ENCODE measurements at regions not wholly inside any gene's neighbourhood (a gene's known extent, or its start where the extent isn't known, plus 50 kb on each side); places are given as distances from the start of the nearest gene placed in this dataset.
"Not testable (repeated sequence)": the region's sequence is repeated elsewhere in the genome, so short reads cannot be mapped to it uniquely, and the experiment has no call there.

DNA sequence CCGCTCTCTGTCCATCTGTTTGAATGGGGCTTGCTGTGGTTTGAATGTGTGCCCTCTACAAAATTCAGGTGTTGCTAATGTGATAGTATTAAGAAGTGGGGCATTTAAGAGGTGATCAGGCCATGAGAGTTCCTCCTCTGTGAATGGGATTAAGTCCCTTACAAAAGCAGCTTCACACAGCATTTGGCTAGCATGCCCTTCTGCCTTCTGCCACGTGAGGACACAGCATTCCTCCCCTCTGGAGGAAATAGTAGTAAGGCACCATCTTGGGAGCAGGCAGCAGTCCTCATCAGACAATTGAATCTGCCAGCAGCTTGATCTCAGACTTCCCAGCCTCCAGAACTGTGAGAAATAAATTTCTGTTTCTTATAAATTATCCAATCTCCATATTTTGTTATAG, 540.2 kb downstream of the CSNK1G3 start:
- DNase-seq (ENCODE audit: low read depth in 2 of 2, low spot score in 1 of 2), result no peak

DNA sequence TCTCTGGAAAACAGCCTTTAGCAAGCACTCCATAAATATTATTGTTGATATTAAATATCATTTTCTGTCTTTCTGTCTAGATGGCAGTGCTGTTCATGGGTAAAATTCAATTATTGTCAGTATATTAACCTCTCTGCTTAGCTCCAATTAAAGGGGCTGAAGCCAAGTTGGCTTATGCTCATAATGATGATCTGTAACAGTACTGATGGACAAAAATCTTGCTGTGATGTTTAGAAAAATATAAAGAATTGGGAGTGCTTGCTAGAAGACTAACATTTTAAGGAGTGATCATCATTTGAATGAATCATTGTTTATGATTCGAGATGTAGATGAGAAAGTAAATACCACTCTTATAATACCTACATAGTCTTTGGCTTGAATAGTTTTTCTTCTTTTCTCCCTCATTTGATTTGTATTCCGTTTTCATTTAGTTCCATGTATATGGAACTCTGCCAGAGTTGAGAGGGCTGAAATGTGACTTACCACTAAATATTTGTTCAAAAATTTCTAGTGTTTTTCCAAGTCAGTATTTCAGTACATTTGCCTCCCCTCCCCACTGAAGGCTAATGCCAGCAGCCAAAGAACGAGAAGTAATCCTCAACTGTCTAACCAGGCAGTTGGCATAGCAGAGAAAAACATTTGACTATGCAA, 538.3 kb downstream of the CSNK1G3 start:
- DNase-seq (ENCODE audit: low read depth in 2 of 2, low spot score in 1 of 2), result no peak

DNA sequence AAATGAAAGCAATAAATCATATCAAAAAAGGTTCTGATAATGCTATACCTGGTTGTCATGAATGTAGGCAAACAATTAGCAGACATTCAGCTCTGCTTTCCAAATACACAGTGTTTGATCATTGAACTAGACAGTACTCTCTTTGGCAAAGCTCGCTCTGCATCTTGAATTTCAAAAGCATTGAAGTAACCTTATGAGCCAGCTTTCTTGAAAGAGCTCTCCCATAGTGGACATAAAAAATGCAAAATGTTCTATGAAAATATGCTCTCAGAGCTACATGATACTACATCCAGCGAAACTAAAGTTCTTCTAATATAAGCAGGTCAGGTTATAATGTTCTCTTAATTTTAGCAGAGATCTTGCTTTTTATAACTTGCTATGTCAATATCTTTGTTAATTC, 533.4 kb downstream of the CSNK1G3 start:
- no peak for DNase-seq (ENCODE audit: low read depth in 2 of 2, low spot score in 1 of 2)

DNA sequence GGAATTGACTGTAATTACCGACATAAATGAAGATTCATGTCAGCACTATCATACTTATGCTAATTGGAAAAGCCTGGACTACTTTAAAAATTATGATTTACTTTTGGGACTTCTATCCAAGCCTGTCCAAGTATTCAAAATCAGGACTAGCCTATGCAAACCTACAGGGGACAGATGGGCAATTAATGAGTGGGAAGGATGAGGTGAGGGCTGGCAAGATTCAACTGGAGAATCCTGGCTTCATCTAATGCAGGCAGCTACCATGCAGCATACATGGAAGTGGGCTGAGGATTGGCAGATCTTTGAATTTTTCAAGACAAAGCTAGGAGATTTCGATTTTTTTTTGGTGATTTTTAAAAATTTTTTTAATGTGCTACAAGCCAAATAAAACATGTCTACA, 532.6 kb downstream of the CSNK1G3 start:
- DNase-seq (ENCODE audit: low read depth in 2 of 2, low spot score in 1 of 2), result no peak

DNA sequence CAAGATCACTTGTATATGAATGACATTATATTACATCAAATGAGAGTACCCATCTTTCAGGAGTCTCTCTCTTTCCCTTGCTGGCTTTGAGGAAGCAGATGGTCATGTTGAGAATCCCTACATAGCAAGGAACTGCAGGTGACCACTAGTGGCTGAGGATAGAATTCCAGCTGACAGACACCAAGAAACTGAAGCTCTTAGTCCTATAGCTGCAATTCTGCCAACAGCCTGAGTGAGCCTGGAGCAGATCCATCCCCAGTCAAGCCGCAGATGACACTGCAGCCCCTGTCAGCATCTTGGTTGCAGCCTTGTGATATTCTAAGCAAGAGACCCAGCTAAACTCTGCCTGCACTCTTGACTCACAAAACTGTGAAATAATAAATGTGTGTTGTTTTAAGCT, 531.5 kb downstream of the CSNK1G3 start:
- no peak for DNase-seq (ENCODE audit: low read depth in 2 of 2, low spot score in 1 of 2)

DNA sequence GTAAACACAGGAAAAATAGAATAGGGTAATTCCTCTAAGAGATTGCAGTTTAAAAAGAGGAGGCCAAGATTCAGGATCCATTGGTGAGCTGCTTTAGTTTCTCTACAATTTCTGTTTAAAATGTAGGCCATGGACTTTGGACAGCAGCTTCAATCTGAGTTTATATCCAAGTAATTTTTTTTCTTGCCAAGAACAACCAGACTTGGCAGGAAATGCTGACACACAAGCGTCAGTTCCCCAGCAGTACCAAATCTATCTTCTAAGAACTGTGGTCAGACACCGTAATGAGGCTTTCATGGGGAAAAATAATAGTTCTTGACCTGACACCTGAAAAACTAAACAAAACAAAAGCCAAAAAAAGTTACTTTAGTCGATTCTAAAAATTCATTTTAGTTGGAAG, 528.8 kb downstream of the CSNK1G3 start:
- no peak for DNase-seq (ENCODE audit: low read depth in 2 of 2, low spot score in 1 of 2)

DNA sequence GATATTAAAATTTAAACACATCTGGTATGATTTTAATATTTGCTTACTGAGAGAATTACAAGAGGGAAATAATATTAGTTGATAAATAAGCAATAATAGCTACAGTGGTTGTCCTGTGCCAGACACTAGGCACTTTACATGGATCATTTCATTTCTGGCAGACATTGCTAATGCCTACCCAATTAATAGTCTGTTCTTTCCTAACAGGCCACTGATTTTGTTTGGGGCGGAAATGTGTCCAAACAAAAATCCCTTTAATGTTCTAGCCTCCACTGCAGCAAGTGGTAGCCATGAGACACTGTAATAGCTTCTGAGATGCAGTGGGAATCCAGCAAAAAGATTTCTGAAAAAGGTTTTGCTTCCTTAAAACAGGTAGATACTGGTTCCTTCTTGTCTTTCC, 527.4 kb downstream of the CSNK1G3 start:
- DNase-seq (ENCODE audit: low read depth in 2 of 2, low spot score in 1 of 2), result no peak

DNA sequence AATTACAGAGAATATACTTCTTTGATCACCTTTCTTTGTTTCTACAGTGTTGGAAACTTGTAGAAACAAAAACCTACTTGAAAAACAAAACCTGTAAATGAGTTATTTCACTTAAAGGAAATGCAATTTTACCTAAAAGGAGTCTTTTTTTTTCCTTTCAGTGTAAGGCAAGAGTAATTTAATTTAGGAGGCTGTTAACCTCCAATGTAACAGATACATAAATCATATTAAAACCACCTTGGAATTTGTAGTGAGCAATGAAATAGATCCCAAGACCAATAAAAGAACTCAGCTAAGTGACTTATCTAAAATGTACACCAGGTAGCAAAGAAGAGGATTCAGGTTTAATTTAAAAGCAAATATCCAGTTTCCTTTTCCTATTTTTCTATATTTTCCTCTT, 524.8 kb downstream of the CSNK1G3 start:
- no peak for DNase-seq (ENCODE audit: low read depth in 2 of 2, low spot score in 1 of 2)

DNA sequence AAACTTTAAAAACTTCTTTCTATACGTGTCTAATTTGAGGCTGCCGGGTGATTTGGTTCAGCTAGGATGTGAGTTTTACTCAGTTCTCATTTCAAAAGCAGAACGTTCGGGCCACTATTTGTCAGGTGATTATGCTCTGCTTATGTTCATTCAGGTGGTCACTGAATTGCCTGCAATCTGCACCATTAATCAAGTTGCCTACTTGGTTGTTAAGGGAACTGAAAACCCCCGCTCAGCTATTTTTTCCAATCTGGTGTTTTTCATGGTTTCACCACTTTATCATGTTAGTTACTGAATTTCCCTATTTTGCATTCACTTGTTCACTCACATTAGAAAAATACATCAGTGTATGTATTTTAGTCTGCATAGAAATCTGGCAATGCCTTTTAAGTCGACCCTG, 523.0 kb downstream of the CSNK1G3 start:
- no peak for DNase-seq (ENCODE audit: low read depth in 2 of 2, low spot score in 1 of 2)

DNA sequence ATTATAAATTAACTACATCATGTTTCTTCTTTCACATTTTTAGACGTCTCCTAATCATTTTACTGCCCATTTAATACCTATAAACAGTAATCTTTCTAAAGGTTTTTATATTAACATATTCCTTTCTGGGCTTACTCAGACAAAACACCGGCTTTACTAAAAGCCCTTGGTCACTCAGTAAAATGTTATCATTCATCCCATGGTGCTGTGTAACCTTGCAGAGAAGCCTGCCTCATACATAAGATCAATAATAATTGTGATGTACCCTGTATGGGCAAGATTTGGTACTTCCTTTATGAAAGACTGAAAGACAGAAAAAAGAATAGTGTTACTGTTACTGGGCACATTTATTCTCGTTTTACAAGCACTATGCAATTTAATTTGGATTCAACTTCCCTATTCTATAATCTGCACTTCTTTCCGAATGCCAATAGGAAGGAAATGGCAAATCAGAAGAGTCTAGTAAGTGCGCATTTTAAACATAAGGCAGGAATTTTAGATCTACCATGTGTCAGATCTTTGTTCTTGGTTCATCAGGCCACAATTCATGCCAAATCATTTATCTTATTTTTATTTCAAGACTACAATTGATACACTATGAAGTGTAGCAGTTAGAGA, 522.2 kb downstream of the CSNK1G3 start:
- DNase-seq (ENCODE audit: low read depth in 2 of 2, low spot score in 1 of 2), result no peak

DNA sequence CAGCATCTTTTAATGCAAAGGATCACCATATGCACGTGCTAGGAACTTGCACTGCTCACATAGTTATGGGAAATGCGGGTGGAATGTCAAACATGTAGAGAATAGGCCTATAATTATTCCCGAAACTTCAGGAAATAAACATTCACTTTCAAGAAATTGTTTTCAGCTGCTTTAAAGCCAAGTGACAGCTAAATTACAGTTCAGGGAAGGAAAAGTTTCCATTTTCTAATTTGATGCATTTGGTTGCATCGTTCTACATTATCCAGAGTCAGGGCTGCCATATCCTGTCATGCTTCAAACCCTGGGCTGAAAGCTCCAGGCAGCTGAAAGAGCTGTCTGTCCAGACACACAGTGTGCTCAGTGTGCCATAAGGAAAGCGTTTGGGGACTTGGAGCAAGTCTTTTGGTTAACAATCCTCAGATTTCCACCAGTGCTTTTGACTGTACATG, 518.1 kb downstream of the CSNK1G3 start:
- DNase-seq (ENCODE audit: low read depth in 2 of 2, low spot score in 1 of 2), result no peak

DNA sequence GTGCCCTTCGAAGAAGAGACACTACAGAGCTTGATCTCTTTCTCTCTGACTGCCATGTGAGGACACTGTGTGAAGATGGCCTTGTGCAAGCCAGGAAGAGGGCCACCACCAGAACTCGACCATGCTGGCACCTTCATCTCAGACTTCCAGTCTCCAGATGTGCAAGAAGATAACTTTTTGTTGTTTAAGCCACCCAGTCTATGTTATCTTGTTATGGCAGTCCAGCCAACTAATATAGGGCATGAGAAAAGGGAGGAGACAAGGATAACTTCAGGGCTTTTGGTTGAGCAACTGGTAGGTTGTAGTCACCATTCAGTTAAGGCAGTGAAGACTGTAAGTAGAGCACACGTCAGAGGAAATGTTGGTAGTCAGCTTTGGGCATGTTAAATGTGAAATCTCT, 515.5 kb downstream of the CSNK1G3 start:
- DNase-seq (ENCODE audit: low read depth in 2 of 2, low spot score in 1 of 2), result no peak

DNA sequence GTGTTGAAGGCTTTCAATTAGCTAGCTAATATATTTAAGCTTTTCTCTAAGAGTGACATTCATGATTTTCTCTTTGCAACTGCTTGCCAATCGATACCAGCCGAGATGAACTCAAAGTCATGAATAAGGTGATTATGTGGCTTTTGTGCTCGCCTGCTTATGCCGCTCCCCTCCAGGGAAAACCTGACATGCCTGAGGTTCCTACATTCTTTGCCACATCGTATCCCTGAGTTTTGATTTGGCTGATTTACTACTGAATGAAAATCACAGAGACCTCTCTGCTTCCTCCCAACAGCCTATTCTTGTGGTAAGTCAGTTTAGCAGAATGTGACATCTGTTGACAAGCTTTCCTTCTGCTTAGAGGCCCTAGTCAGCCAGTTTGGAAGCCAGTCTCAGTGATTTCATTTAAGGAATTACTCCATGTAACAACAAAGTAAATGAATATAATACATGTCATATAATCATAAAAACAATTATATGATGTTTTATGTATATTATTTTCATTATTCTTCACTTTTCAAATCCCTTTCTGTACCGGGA, 513.4 kb downstream of the CSNK1G3 start:
- no peak for DNase-seq (ENCODE audit: low read depth in 2 of 2, low spot score in 1 of 2)

DNA sequence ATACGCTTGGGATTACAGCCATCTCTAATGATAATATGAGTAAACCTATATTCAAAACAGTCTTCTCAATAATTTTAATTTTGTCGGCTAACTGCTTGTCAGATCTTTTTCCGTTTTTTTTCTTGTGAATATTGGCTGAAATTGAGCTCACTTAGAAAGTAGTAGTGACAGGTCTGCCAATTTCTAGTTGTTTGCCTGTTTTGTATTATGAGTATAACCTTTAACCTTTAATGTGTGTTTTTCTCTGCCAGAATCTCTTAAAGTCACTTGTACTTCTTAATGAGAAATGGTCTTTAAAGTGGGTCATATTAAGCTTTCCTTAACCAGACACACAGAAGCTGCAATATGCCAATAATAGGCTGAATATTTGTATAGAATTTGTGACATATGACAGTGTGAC, 511.0 kb downstream of the CSNK1G3 start:
- no peak for DNase-seq (ENCODE audit: low read depth in 2 of 2, low spot score in 1 of 2)

DNA sequence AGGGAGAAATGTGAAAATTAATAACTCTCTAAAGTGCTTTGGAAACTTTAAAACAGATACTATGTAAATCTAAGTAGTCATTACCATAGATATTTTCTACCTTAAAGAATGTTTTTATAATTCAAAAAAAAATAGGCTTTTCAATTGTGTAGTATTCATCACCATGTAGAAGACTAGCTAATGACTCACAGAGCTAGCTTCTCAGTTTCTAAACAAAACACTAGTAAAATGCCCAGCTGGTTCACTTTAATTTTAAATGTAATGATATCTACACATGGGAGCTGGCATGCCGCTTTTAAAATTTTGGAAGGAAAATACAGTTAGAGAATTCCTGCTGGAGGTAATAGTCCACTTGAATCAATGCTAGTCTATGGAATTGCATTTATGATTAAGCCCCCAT, 509.8 kb downstream of the CSNK1G3 start:
- no peak for DNase-seq (ENCODE audit: low read depth in 2 of 2, low spot score in 1 of 2)

DNA sequence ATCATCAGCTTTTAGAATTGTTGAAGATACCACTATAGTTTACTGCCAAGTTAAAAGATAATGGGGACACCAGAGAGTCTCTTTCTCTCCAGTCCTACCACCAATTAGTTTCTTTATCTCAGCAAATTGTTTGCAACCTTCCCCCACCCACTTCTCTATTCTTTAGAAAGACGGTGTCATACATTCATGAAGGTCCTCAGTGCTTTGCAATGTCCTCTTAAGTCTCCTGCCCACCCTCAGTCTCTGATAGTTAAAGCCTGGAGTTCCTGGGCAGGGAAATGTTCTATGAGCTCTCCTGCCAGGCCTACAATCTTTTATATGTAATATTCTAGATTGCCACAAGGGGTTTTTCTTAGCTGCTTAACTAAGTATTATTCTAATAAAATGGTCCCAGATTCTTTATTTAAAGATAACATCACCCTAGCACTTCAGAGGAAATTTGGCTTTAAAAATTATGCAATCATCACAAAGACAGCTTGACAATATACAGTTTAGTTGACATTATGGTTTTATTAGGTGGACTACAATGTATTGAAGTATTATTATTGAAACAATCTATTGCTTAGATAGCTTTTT, 509.2 kb downstream of the CSNK1G3 start:
- DNase-seq (ENCODE audit: low read depth in 2 of 2, low spot score in 1 of 2), result no peak

DNA sequence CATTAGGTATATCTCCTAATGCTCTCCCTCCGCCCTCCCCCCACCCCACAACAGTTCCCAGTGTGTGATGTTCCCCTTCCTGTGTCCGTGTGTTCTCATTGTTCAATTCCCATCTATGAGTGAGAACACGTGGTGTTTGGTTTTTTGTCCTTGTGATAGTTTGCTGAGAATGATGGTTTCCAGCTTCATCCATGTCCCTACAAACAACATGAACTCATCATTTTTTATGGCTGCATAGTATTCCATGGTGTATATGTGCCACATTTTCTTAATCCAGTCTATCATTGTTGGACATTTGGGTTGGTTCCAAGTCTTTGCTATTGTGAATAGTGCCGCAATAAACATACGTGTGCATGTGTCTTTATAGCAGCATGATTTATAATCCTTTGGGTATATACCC, 505.3 kb downstream of the CSNK1G3 start:
- not testable (repeated sequence) for DNase-seq (ENCODE audit: low read depth in 2 of 2, low spot score in 1 of 2)

DNA sequence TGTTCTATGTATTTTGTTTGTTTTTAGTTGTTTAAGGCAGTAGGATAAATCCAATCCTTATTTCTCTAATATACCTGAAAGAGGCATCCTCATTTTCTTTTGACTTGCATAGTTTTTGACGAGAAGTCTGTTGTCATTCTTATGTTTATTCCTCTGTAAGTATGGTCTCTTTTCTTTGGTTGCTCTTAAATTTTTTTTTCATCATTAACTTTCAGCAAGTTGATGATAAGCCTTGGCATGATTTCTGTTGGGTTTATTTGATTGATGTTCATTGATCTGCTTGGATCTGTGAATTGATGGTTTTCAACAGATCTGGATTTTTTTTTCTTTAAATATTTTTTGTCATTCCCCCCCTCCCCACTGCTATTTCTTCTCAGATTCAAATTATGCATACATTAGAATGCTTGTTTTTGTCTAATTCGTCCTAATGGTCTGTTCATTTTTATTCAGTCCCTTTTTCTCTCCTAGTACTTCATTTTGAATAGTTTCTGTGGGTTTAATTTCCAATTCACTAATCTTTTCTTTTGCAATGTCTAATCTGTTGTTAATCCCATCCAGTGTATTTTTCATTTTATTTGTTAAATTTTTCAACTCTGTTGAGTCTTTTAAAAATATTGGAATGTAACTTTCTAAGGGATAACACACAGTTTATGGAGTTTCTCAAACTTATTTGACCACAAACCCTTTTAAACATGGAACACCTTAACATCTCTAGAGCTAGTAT, 495.9 kb downstream of the CSNK1G3 start:
- no peak for DNase-seq (ENCODE audit: low read depth in 2 of 2, low spot score in 1 of 2)

DNA sequence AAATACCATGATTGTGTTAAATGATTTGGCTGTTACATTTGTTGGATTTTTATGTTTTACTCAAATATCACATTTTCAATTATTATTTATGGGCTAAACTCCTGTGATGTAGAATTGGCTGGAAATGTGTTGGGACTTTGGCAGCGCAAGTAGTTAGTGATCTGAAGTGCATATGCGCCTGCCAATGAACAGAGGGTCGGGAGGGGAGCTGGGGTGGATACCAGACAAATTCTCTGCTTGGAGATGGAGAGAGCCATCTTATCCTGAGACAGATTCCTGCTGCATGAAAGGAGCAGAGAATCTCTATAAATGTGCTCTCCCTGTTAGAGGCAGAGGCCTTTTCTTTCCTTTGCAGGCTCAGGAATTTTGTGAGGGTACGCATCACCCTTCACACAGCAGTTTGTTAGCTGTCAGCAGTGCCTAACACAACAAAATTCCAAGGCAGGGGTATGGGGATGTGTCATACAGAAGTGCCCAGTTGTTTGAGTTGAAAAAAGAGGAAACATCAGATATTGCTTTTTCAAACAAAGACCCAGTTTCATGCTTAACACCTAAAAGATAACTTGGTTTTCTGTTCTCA, 489.1 kb downstream of the CSNK1G3 start:
- no peak for DNase-seq (ENCODE audit: low read depth in 2 of 2, low spot score in 1 of 2)

DNA sequence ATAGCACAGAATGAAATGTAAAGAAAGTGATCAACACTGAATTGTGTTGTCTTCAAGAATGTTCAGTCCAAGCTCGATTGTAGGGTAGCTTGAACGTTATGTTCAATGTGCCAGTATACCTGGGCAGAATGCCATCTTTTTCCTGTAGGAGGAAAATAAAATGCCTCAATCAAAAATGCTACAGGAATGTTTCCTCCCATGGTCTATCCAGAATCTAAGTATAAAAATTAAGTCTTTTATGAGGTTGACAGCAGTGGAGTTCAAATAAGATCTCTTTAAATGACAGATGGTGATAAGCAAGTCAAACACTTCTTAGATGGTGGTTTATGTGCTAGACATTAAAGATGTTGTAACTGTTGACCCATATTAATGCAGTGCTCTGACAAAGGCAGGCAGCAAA, 488.6 kb downstream of the CSNK1G3 start:
- DNase-seq (ENCODE audit: low read depth in 2 of 2, low spot score in 1 of 2), result no peak

DNA sequence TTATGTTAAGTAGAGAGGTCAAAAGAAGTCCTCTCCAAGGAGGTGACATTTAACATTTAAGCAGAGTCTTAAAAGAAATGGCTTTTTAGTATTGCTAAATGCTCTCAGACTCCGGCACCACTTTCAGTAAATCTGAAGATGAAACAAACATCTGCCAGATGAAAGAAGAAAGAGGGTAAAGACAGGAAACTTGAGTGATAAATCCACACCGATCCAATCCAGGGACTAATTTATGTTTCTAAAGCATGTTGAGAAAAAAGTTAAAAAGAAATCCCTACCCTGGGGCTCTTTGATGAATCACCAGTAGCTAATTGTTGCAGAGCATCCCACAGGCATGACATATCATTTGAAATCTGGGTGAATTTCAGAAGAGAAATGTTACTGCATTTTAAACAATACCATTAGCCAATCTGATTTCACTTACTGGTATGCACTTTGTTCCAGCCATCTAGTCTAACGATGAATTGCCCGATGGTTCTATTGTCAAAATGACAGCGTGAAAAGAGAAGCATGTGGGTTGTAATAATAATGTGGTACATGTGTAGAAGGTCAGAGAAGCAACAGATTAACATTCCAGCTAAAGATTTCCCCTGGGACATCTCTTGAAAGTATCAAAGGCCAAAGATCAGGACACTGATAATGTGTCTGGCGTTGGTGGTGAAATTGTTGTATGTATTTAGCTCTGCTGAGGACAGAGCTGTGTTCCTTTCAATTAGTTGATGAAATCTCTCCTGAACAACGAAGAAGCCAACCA, 485.7 kb downstream of the CSNK1G3 start:
- DNase-seq (ENCODE audit: low read depth in 2 of 2, low spot score in 1 of 2), result no peak
